GM23248 (cell line): ENCODE measurements at regions not wholly inside any gene's neighbourhood (a gene's known extent, or its start where the extent isn't known, plus 50 kb on each side); places are given as distances from the start of the nearest gene placed in this dataset.
"Not testable (repeated sequence)": the region's sequence is repeated elsewhere in the genome, so short reads cannot be mapped to it uniquely, and the experiment has no call there.

Experiments used
- DNase-seq: peaks from one replicate; pipeline ENCODE4 v3.0.0-alpha.2; 2015
- H2AFZ ChIP-seq: fragments of 200-600 bp; sonication (generic); 2 replicates; pipeline ENCODE4 v1.6.1; 2016; ENCODE audit warnings: antibody characterized with exemption
- H3F3A ChIP-seq: fragments of 200-600 bp; sonication (generic); 2 replicates; pipeline ENCODE4 v1.6.1; 2016; ENCODE audit warnings: mild to moderate bottlenecking, antibody characterized with exemption, mixed run types; ENCODE audit not compliant: insufficient read depth
- H3K27ac ChIP-seq: fragments of 200-600 bp; sonication (generic); 2 replicates; pipeline ENCODE4 v1.5.1; 2016; ENCODE audit warnings: mild to moderate bottlenecking
- H3K27me3 ChIP-seq: fragments of 200-600 bp; sonication (generic); replicated peaks from 2 replicates; pipeline ENCODE4 v1.6.1; 2016; ENCODE audit warnings: mild to moderate bottlenecking; ENCODE audit not compliant: insufficient read depth
- H3K36me3 ChIP-seq: fragments of 200-600 bp; sonication (generic); 2 replicates; pipeline ENCODE4 v1.6.1; 2016; ENCODE audit warnings: low read depth, mild to moderate bottlenecking
- H3K4me1 ChIP-seq: fragments of 200-600 bp; sonication (generic); 2 replicates; pipeline ENCODE4 v1.6.1; 2016; ENCODE audit warnings: mild to moderate bottlenecking; ENCODE audit not compliant: insufficient read depth
- H3K4me2 ChIP-seq: fragments of 200-600 bp; sonication (generic); one replicate; pipeline ENCODE4 v1.6.1; 2016; ENCODE audit warnings: mild to moderate bottlenecking; ENCODE audit not compliant: unreplicated experiment
- H3K4me3 ChIP-seq: fragments of 200-600 bp; sonication (generic); 2 replicates; pipeline ENCODE4 v1.5.1; 2016; ENCODE audit warnings: mild to moderate bottlenecking
- H3K79me2 ChIP-seq: fragments of 200-600 bp; sonication (generic); 2 replicates; pipeline ENCODE4 v1.6.1; 2016; ENCODE audit warnings: mild to moderate bottlenecking; ENCODE audit not compliant: insufficient read depth
- H3K9ac ChIP-seq: fragments of 200-600 bp; sonication (generic); 2 replicates; pipeline ENCODE4 v1.6.1; 2016; ENCODE audit warnings: mild to moderate bottlenecking
- H3K9me2 ChIP-seq: fragments of 200-600 bp; sonication (generic); 2 replicates; pipeline ENCODE4 v1.6.1; 2016; ENCODE audit warnings: mixed run types, mild to moderate bottlenecking, moderate library complexity; ENCODE audit not compliant: insufficient read depth
- H3K9me3 ChIP-seq: fragments of 200-600 bp; sonication (generic); one replicate; pipeline ENCODE4 v1.6.1; 2017; ENCODE audit warnings: low read depth
- H4K20me1 ChIP-seq: fragments of 200-600 bp; sonication (generic); 2 replicates; pipeline ENCODE4 v1.6.0; 2016; ENCODE audit not compliant: insufficient read depth
- EZH2 ChIP-seq: fragments of 200-600 bp; sonication (generic); IDR thresholded peaks from 2 replicates; pipeline ENCODE4 v1.6.1; 2018; ENCODE audit warnings: antibody characterized with exemption, mild to moderate bottlenecking; ENCODE audit not compliant: insufficient read depth, poor library complexity, severe bottlenecking
- EZH2phosphoT487 ChIP-seq: fragments of 200-600 bp; sonication (generic); IDR thresholded peaks from 2 replicates; pipeline ENCODE4 v1.6.1; 2018; ENCODE audit warnings: antibody characterized with exemption, moderate library complexity, mild to moderate bottlenecking, low read depth; ENCODE audit not compliant: insufficient read depth
- WGBS, 2 experiments: methylation state at CpG; one replicate each; pipeline ENCODE4 v1.1.6; 2015 to 2017; ENCODE audit warnings: low lambda C conversion rate in 2 of 2, low coverage in 1 of 2; ENCODE audit errors: missing lambda C conversion rate in 2 of 2; 5-methylcytosine and 5-hydroxymethylcytosine counted together
- in situ Hi-C: fragments of 300-500 bp; cut with MboI; formaldehyde crosslinking; loops from 2 replicates; pipeline ENCODE4 v1.15.0; 2020

DNA sequence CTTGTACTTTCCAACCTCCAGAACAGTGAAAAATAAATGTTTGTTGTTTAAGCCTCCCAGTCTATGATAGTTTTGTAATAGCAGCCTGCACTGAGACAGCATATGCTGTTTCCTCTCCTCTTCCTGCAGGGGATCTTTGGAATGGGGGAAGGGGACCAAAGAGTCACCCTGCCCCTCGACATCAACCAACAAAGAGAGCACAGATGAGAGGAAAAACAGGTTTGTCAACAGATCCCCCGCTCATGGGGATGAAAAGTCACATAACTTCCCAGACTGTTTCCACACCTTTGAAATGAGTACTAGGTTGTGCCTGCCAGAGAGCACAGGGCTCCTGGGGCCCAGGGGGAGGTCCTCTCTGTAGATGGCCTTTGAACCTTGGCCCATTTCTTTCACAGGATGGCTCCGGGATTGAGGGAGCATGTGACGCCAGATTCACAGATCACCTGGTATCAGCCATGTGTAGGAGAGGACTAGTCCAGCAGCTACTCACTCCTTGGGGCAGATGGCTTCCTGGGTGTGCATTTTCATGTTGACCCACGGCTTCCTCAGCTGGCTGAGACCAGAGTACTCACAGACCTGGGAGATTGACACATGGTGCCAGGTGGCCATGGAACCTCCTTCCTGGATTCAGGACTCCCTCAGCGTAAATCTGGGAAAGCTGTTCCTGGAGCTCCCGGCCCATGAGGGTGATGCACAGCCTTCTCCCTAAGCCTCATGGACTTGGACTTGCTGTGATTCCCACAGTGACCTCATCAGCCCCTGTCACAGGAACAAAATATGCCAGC, 125.6 kb downstream of the CXCL12 start:
- H4K20me1 ChIP-seq = no peaks in the 10 kb centered on the region
- H3K9me2 ChIP-seq = no peaks in the 10 kb centered on the region
- no peaks in the 10 kb centered on the region for H3K9me3 ChIP-seq
- H3K27me3 ChIP-seq = no peaks in the 10 kb centered on the region
- H3K79me2 ChIP-seq = no peaks in the 10 kb centered on the region
- no peak overlapping the region for H3K4me2 ChIP-seq
- peaks cover 29% of the 10 kb centered on the region for H3F3A ChIP-seq
- H3K4me1 ChIP-seq = peaks cover 34% of the 10 kb centered on the region
- TF ChIP-seq EZH2phosphoT487 (no peak), EZH2 (no peak)
- H3K4me3 ChIP-seq = no peak overlapping the region
- no peak overlapping the region for H3K27ac ChIP-seq
- H3K36me3 ChIP-seq = no peaks in the 10 kb centered on the region
- in situ Hi-C loops = no loop called here
- H2AFZ ChIP-seq = no peak overlapping the region
- no peak for DNase-seq
- 97% methylated on average over 7 of the region's 7 CpGs for WGBS, 2 experiments
- no peak overlapping the region for H3K9ac ChIP-seq

GRCh38 chr10:44258460-44259089, 126.3 kb downstream of the CXCL12 start:
- Histone ChIP-seq H3K79me2 (no peaks in the 10 kb centered on the region), H3K4me2 (no peak overlapping the region), H3K36me3 (no peaks in the 10 kb centered on the region), H3K9me2 (no peaks in the 10 kb centered on the region), H3K9me3 (no peaks in the 10 kb centered on the region), H3K27ac (no peak overlapping the region), H2AFZ (no peak overlapping the region), H3K4me1 (peaks cover 34% of the 10 kb centered on the region), H3F3A (peaks cover 27% of the 10 kb centered on the region), H3K9ac (no peak overlapping the region), H3K27me3 (no peaks in the 10 kb centered on the region), H4K20me1 (no peaks in the 10 kb centered on the region), H3K4me3 (no peak overlapping the region)
- DNase-seq = no peak
- in situ Hi-C loops = no loop called here
- 94 to 95% methylated on average over 4 of the region's 4 CpGs for WGBS, 2 experiments
- TF ChIP-seq EZH2 = no peak
- no peak for TF ChIP-seq EZH2phosphoT487

- H3K79me2 ChIP-seq = no peaks in the 10 kb centered on the region
- no peaks in the 10 kb centered on the region for H4K20me1 ChIP-seq
- no peak overlapping the region for H2AFZ ChIP-seq
- in situ Hi-C loops = no loop called here
- H3K9me2 ChIP-seq = no peaks in the 10 kb centered on the region
- no peak overlapping the region for H3K9ac ChIP-seq
- H3F3A ChIP-seq = peaks cover 27% of the 10 kb centered on the region
- DNase-seq = peak; percentile 33
- WGBS, 2 experiments = 67 to 70% methylated on average over 3 of the region's 3 CpGs
- no peak overlapping the region for H3K4me2 ChIP-seq
- H3K36me3 ChIP-seq = no peaks in the 10 kb centered on the region
- TF ChIP-seq EZH2phosphoT487 = no peak
- no peak for TF ChIP-seq EZH2
- H3K9me3 ChIP-seq = no peaks in the 10 kb centered on the region
- no peak overlapping the region for H3K27ac ChIP-seq
- no peak overlapping the region for H3K4me3 ChIP-seq
- peaks cover 31% of the 10 kb centered on the region for H3K4me1 ChIP-seq
- H3K27me3 ChIP-seq = no peaks in the 10 kb centered on the region
Measured at GRCh38 chr10:44258019-44258418, 126.9 kb downstream of the CXCL12 start.

GRCh38 chr10:44253769-44254462, 131.0 kb downstream of the CXCL12 start:
- H3K9ac ChIP-seq = no peak overlapping the region
- no peaks in the 10 kb centered on the region for H3K9me2 ChIP-seq
- H3K4me2 ChIP-seq = peak overlapping the region; percentile 9
- no peaks in the 10 kb centered on the region for H3K9me3 ChIP-seq
- peaks cover 11% of the 10 kb centered on the region for H3K4me1 ChIP-seq
- H3K79me2 ChIP-seq = no peaks in the 10 kb centered on the region
- no peaks in the 10 kb centered on the region for H4K20me1 ChIP-seq
- WGBS, 2 experiments = 3 to 8% methylated on average over 5 of the region's 5 CpGs
- no peak overlapping the region for H3K4me3 ChIP-seq
- no peaks in the 10 kb centered on the region for H3K36me3 ChIP-seq
- peak; percentile 92 for DNase-seq
- peak overlapping the region; percentile 19; the same call in 1 of the 2 replicates for H3K27ac ChIP-seq
- no peaks in the 10 kb centered on the region for H3K27me3 ChIP-seq
- TF ChIP-seq EZH2 (no peak), EZH2phosphoT487 (no peak)
- H3F3A ChIP-seq = peaks cover 19% of the 10 kb centered on the region
- H2AFZ ChIP-seq = no peak overlapping the region
- in situ Hi-C loops = no loop called here

DNA sequence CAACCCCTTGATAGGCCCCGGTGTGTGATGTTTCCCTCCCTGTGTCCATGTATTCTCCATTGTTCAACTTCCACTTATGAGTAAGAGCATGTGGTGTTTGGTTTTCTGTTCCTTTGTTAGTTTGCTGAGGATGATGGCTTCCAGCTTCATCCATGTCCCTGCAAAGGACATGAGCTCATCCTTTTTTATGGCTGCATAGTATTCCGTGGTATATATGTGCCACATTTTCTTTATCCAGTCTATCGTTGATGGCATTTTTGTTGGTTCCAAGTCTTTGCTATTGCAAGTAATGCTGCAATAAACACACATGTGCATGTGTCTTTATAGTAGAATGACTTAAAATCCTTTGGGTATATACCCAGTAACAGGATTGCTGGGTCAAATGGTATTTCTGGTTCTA, 132.3 kb downstream of the CXCL12 start:
- H3K9me3 ChIP-seq, H4K20me1 ChIP-seq, H3K9me2 ChIP-seq, H3K36me3 ChIP-seq, H3K27ac ChIP-seq, H3K4me2 ChIP-seq, H3K27me3 ChIP-seq, DNase-seq, H2AFZ ChIP-seq, H3K79me2 ChIP-seq, H3K4me3 ChIP-seq, in situ Hi-C loops, H3K9ac ChIP-seq: not testable (repeated sequence)
- Histone ChIP-seq H3K4me1 (peaks cover 11% of the 10 kb centered on the region), H3F3A (peaks cover 19% of the 10 kb centered on the region)
- 96 to 97% methylated on average over 3 of the region's 3 CpGs for WGBS, 2 experiments

DNA sequence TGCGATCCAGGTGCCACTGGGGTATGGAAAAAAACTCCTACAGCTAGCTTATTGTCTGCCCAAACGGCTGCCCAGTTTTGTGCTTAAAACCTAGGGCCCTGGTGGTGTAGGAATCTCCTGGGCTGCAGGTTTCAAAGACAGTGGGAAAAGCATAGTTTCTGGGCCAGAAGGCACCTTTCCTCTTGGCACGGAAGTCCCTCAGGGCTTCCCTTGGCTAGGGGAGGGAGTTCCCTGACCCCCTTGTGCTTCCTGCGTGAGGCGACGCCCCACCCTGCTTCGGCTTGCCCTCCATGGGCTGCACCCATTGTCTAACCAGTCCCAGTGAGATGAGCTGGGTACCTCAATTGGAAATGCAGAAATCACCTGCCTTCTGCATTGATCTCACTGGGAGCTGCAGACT, 135.0 kb downstream of the CXCL12 start:
- in situ Hi-C loops, H3K4me3 ChIP-seq, H3K9ac ChIP-seq, H3K27ac ChIP-seq, H3K27me3 ChIP-seq, H3K9me2 ChIP-seq, H4K20me1 ChIP-seq, H3K4me2 ChIP-seq, H3K36me3 ChIP-seq, H2AFZ ChIP-seq, DNase-seq, H3K79me2 ChIP-seq, H3K9me3 ChIP-seq: not testable (repeated sequence)
- Histone ChIP-seq H3K4me1 (peaks cover 11% of the 10 kb centered on the region), H3F3A (peaks cover 19% of the 10 kb centered on the region)
- WGBS, 2 experiments = 89 to 96% methylated on average over 7 of the region's 7 CpGs
